Smooth muscle cell (in vitro differentiated cells): ENCODE measurements at regions not wholly inside any gene's neighbourhood (a gene's known extent, or its start where the extent isn't known, plus 50 kb on each side); places are given as distances from the start of the nearest gene placed in this dataset.

ENCODE experiments used
- DNase-seq: peaks from one replicate; lab custom pipeline; 2025; ENCODE audit not compliant: unreplicated experiment; lab: John Stamatoyannopoulos, UW
- H2AFZ ChIP-seq: fragments of 200-600 bp; sonication (generic); 2 replicates; pipeline ENCODE4 v1.6.0; 2016; ENCODE audit warnings: antibody characterized with exemption, low read depth, mild to moderate bottlenecking
- H3F3A ChIP-seq: fragments of 200-600 bp; sonication (generic); 2 replicates; pipeline ENCODE4 v1.6.0; 2017; ENCODE audit warnings: antibody characterized with exemption, low read depth
- H3K27ac ChIP-seq: fragments of 200-600 bp; sonication (generic); 2 replicates; pipeline ENCODE4 v1.5.1; 2016; ENCODE audit warnings: low read depth, mild to moderate bottlenecking
- H3K27me3 ChIP-seq: fragments of 200-600 bp; sonication (generic); 2 replicates; pipeline ENCODE4 v1.6.1; 2016; ENCODE audit warnings: low read depth, mild to moderate bottlenecking
- H3K36me3 ChIP-seq: fragments of 200-600 bp; sonication (generic); 2 replicates; pipeline ENCODE4 v1.5.1; 2016; ENCODE audit warnings: low read depth
- H3K4me1 ChIP-seq: fragments of 200-600 bp; sonication (generic); 2 replicates; pipeline ENCODE4 v1.5.1; 2016; ENCODE audit warnings: low read depth
- H3K4me2 ChIP-seq: fragments of 200-600 bp; sonication (generic); 2 replicates; pipeline ENCODE4 v1.6.0; 2016; ENCODE audit warnings: mild to moderate bottlenecking
- H3K4me3 ChIP-seq: fragments of 200-600 bp; sonication (generic); 2 replicates; pipeline ENCODE4 v1.5.1; 2016; ENCODE audit warnings: mild to moderate bottlenecking
- H3K79me2 ChIP-seq: fragments of 200-600 bp; sonication (generic); 2 replicates; pipeline ENCODE4 v1.6.0; 2016; ENCODE audit warnings: low read depth, mild to moderate bottlenecking
- H3K9ac ChIP-seq: fragments of 200-600 bp; sonication (generic); 2 replicates; pipeline ENCODE4 v1.6.0; 2016; ENCODE audit warnings: low read depth
- H3K9me3 ChIP-seq: fragments of 200-600 bp; sonication (generic); replicated peaks from 2 replicates; pipeline ENCODE4 v1.5.1; 2016; ENCODE audit warnings: low read depth
- H4K20me1 ChIP-seq: fragments of 200-600 bp; sonication (generic); 2 replicates; pipeline ENCODE4 v1.6.0; 2016; ENCODE audit warnings: low read depth
- CTCF ChIP-seq: fragments of 200-600 bp; sonication (generic); IDR thresholded peaks from 2 replicates; pipeline ENCODE4 v1.5.1; 2017; ENCODE audit warnings: borderline replicate concordance, mild to moderate bottlenecking, antibody characterized with exemption; ENCODE audit not compliant: insufficient read depth, poor library complexity, severe bottlenecking
- WGBS: methylation state at CpG from one replicate; pipeline ENCODE4 v1.1.7; 2016; ENCODE audit warnings: low lambda C conversion rate; 5-methylcytosine and 5-hydroxymethylcytosine counted together

GRCh38 chr15:62914461-62915079 lies 128.0 kb upstream of the TPM1 start:
- no peaks in the 10 kb centered on the region for H3K27me3 ChIP-seq
- no peak overlapping the region for H2AFZ ChIP-seq
- WGBS: 77% methylated on average over 7 of the region's 7 CpGs
- no peak overlapping the region for H3K4me3 ChIP-seq
- no peaks in the 10 kb centered on the region for H4K20me1 ChIP-seq
- H3K9me3 ChIP-seq: no peaks in the 10 kb centered on the region
- H3K9ac ChIP-seq: no peak overlapping the region
- no peak for DNase-seq
- peak overlapping the region; percentile 16 for H3K4me2 ChIP-seq
- peaks cover 29% of the 10 kb centered on the region for H3K4me1 ChIP-seq
- peaks cover 11% of the 10 kb centered on the region for H3F3A ChIP-seq
- no peak for TF ChIP-seq CTCF
- peak overlapping the region; percentile 60 for H3K27ac ChIP-seq
- H3K36me3 ChIP-seq: no peaks in the 10 kb centered on the region
- no peaks in the 10 kb centered on the region for H3K79me2 ChIP-seq

- Histone ChIP-seq H3K9me3 (no peaks in the 10 kb centered on the region), H2AFZ (peak overlapping the region; percentile 9), H4K20me1 (no peaks in the 10 kb centered on the region), H3K36me3 (no peaks in the 10 kb centered on the region), H3F3A (peaks cover 6% of the 10 kb centered on the region), H3K9ac (no peak overlapping the region), H3K4me2 (no peak overlapping the region), H3K4me3 (no peak overlapping the region), H3K27me3 (no peaks in the 10 kb centered on the region), H3K27ac (peak overlapping the region; percentile 45), H3K79me2 (no peaks in the 10 kb centered on the region), H3K4me1 (peaks cover 4% of the 10 kb centered on the region)
- TF ChIP-seq CTCF: no peak
- 61% methylated on average over 3 of the region's 3 CpGs for WGBS
- DNase-seq: no peak
Measured at GRCh38 chr15:62920682-62921502, 121.7 kb upstream of the TPM1 start.

GRCh38 chr15:62922514-62922913 lies 120.0 kb upstream of the TPM1 start:
- DNase-seq: no peak
- TF ChIP-seq CTCF: no peak
- Histone ChIP-seq H4K20me1 (no peaks in the 10 kb centered on the region), H3K9me3 (no peaks in the 10 kb centered on the region), H3K9ac (no peak overlapping the region), H3K27ac (no peak overlapping the region), H3K36me3 (no peaks in the 10 kb centered on the region), H3K4me2 (no peak overlapping the region), H3K79me2 (no peaks in the 10 kb centered on the region), H3K4me1 (no peaks in the 10 kb centered on the region), H2AFZ (peak overlapping the region; percentile 59), H3K27me3 (no peaks in the 10 kb centered on the region), H3K4me3 (no peak overlapping the region), H3F3A (peaks cover 17% of the 10 kb centered on the region)
- WGBS: 93% methylated on average over 3 of the region's 3 CpGs

- H3K9me3 ChIP-seq: no peaks in the 10 kb centered on the region
- H3K27ac ChIP-seq: no peak overlapping the region
- H3K27me3 ChIP-seq: no peaks in the 10 kb centered on the region
- DNase-seq: no peak
- H2AFZ ChIP-seq: no peak overlapping the region
- peaks cover 30% of the 10 kb centered on the region for H3F3A ChIP-seq
- H3K36me3 ChIP-seq: no peaks in the 10 kb centered on the region
- TF ChIP-seq CTCF: no peak
- H3K4me2 ChIP-seq: no peak overlapping the region
- H3K4me1 ChIP-seq: peaks cover 7% of the 10 kb centered on the region
- WGBS: 97% methylated on average over 8 of the region's 8 CpGs
- no peak overlapping the region for H3K9ac ChIP-seq
- H4K20me1 ChIP-seq: no peaks in the 10 kb centered on the region
- no peaks in the 10 kb centered on the region for H3K79me2 ChIP-seq
- no peak overlapping the region for H3K4me3 ChIP-seq
Measured at GRCh38 chr15:62925875-62926274, 116.7 kb upstream of the TPM1 start.
